GM12875 (cell line): ENCODE measurements at regions not wholly inside any gene's neighbourhood (a gene's known extent, or its start where the extent isn't known, plus 50 kb on each side); places are given as distances from the start of the nearest gene placed in this dataset.

Source experiments
- H3K4me3 ChIP-seq: one replicate; pipeline ENCODE4 v1.5.1; 2011; ENCODE audit warnings: low read depth, low read length, control low read depth
- TF ChIP-seq, protein P1 (sequence below): IDR thresholded peaks from 2 replicates; pipeline ENCODE4 v1.5.1; 2011; ENCODE audit warnings: low read depth, mild to moderate bottlenecking, control low read depth, inconsistent platforms, low read length, moderate library complexity, borderline replicate concordance; ENCODE audit not compliant: insufficient read depth

DNA sequence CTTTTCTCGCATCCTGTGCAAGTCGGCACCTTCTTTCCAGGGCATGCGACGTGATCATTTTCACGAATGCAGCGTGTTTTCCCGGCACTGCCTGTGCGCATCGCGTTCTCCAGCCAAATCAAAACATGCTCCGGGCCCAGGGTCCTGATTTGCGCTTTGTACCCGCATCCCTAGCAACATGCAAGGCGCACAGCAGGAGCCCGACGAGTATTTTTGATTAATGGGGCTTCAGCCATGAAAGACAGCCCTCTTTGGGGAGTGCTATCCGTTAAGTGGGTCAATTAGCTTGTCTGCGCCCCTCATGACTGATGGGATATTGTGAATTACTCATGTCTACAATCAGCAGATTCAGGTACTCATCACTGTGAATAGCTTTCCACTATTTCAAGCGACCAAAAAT lies 243.3 kb upstream of the RNF32 start:
- TF ChIP-seq, protein P1, sequence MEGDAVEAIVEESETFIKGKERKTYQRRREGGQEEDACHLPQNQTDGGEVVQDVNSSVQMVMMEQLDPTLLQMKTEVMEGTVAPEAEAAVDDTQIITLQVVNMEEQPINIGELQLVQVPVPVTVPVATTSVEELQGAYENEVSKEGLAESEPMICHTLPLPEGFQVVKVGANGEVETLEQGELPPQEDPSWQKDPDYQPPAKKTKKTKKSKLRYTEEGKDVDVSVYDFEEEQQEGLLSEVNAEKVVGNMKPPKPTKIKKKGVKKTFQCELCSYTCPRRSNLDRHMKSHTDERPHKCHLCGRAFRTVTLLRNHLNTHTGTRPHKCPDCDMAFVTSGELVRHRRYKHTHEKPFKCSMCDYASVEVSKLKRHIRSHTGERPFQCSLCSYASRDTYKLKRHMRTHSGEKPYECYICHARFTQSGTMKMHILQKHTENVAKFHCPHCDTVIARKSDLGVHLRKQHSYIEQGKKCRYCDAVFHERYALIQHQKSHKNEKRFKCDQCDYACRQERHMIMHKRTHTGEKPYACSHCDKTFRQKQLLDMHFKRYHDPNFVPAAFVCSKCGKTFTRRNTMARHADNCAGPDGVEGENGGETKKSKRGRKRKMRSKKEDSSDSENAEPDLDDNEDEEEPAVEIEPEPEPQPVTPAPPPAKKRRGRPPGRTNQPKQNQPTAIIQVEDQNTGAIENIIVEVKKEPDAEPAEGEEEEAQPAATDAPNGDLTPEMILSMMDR, result no peak

GRCh38 chr7:156389116-156389692 lies 251.4 kb upstream of the RNF32 start:
- H3K4me3 ChIP-seq, result no peak overlapping the region
- TF ChIP-seq, protein P1, result no peak

More for the DNA sequence above, 243.3 kb upstream of the RNF32 start:
- H3K4me3 ChIP-seq, result no peak overlapping the region

DNA sequence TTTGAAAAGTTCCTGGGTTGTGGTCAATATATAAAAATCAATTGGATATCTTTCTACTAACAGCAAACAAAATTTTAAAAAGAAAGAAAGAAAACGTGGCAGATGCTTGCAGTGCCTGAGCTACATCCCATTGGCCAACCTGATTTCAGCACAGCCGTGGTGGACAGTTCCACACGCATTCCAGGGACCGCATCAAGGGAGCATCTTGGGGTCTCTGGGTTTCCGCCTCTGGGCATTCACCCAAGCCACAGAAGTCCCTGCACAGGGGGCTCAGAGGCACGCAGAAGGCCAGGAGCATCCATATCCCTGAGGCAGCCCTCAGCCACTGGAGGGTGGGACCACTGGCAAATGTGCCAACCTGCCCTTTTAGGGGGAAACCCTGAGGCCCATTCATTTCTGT lies 254.5 kb upstream of the RNF32 start:
- TF ChIP-seq, protein P1, result no peak
- no peak overlapping the region for H3K4me3 ChIP-seq

GRCh38 chr7:156384706-156385105 lies 255.9 kb upstream of the RNF32 start:
- TF ChIP-seq, protein P1, result no peak
- no peak overlapping the region for H3K4me3 ChIP-seq

DNA sequence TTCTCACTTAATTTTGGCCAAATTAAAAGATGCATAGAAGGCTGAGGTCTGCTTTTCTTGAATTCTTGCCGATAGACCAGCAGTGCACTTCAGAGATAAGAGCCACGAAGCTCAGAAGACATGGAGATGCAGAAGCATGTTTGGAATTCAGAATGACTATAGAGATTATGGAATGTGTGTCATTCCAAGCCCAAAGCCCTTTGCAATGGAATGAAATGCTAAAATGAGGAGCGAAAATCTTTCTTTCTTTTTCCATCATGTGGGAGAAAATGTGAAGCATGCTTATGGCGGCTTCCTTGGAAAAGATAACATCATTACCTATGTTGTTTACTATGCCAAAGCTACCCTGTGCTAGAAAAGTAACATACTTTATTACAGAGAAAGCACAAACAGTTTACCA lies 257.0 kb upstream of the RNF32 start:
- no peak overlapping the region for H3K4me3 ChIP-seq

DNA sequence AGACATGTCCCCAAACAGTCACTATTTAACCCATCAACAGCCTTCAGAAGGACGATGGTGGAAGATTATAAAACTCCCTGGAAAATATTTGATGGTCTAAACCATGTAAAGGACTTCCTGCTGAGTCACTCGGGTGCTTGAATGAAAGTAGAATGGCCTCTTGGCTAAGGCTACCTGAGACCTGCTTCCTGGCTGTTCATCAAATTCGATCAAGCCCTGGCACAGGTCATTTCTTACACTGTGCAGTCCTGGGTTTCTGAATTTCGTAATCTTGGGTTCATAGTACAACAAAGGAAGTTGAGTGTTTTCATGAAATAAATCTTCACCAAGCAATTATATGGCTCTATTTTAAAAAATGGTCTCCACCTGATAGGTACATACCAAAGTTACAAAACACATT lies 260.3 kb upstream of the RNF32 start:
- H3K4me3 ChIP-seq, result no peak overlapping the region
- TF ChIP-seq, protein P1, result no peak

More for the DNA sequence above, 257.0 kb upstream of the RNF32 start:
- TF ChIP-seq, protein P1, result no peak

DNA sequence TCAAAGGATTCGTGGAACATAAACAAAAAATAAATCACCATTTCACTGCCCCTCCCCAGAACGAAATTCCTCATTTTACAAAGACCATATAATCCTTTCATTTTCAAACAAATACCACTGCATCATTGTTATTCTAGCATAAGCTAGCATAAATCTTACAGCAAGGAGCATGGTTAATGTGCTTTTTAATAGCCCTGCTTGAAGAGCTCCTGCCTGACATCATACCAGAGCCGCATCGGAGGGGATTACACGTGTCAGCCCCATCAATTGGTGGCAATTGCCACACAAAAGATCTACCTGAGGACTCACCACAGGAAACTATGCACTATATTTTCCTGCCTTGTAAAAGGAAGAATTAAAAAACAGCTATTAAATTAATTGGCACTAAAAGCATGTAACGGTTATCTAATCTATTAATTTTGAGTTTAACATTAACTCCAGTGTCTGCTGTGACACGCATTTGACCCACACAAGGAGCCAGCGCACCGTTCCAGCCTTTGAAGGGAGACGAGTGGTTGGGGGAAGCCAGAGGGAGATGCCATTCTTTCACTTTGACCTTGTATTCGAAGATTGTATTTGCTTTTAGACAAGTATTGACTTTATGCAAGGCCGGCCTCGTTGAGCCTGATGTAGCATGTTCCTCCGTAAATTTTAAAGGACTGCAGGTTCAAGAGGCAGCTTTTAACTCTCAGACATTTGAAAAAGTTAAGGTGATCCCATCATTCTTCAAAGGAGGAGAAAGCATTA lies 261.1 kb upstream of the RNF32 start:
- TF ChIP-seq, protein P1, result no peak
- H3K4me3 ChIP-seq, result no peak overlapping the region
